ENCODE measurements at regions not wholly inside any gene's neighbourhood (a gene's known extent, or its start where the extent isn't known, plus 50 kb on each side); places are given as distances from the start of the nearest gene placed in this dataset.

- ATAC-seq (no peak), DNase-seq (no peak)
- no peak for TF ChIP-seq CTCF (IDR thresholded peaks at IDR 0.05)
- Histone ChIP-seq H3K9me3 (peaks cover 0 to 5% of the 10 kb centered on the region in 2 donors), H3K4me3 (no peak overlapping the region), H3K27ac (no peak overlapping the region), H3K36me3 (no peaks in the 10 kb centered on the region), H3K27me3 (no peaks in the 10 kb centered on the region), H3K4me1 (no peaks in the 10 kb centered on the region)
- intact Hi-C loops (cut with DNase I): no loop called here
Observed at GRCh38 chr22:48410536-48410935, 1417.1 kb downstream of the BRD1 start.

- Histone ChIP-seq H3K9me3 (peaks cover 0 to 5% of the 10 kb centered on the region in 2 donors), H3K27me3 (peaks cover 0 to 5% of the 10 kb centered on the region in 2 donors), H3K4me3 (no peak overlapping the region), H3K4me1 (no peaks in the 10 kb centered on the region), H3K27ac (no peak overlapping the region), H3K36me3 (no peaks in the 10 kb centered on the region)
- no peak for DNase-seq
- intact Hi-C loops (cut with DNase I): no loop called here
- no peak for ATAC-seq
- no peak for TF ChIP-seq CTCF (IDR thresholded peaks at IDR 0.05)
Observed at GRCh38 chr22:48407256-48407955, 1420.3 kb downstream of the BRD1 start.

GRCh38 chr22:48406161-48406560 lies 1421.5 kb downstream of the BRD1 start:
- DNase-seq (no peak), ATAC-seq (no peak)
- intact Hi-C loops (cut with DNase I): no loop called here
- Histone ChIP-seq H3K36me3 (no peaks in the 10 kb centered on the region), H3K27ac (no peak overlapping the region), H3K4me1 (no peaks in the 10 kb centered on the region), H3K9me3 (peaks cover 0 to 5% of the 10 kb centered on the region in 2 donors), H3K27me3 (peaks cover 0 to 5% of the 10 kb centered on the region in 2 donors), H3K4me3 (no peak overlapping the region)
- TF ChIP-seq CTCF (IDR thresholded peaks at IDR 0.05): no peak

GRCh38 chr22:48405741-48406140 lies 1421.9 kb downstream of the BRD1 start:
- no peaks in the 10 kb centered on the region for H3K4me1 ChIP-seq
- peaks cover 0 to 5% of the 10 kb centered on the region in 2 donors for H3K9me3 ChIP-seq
- peaks cover 0 to 5% of the 10 kb centered on the region in 2 donors for H3K27me3 ChIP-seq
- no peaks in the 10 kb centered on the region for H3K36me3 ChIP-seq
- no peak overlapping the region for H3K27ac ChIP-seq
- TF ChIP-seq CTCF (IDR thresholded peaks at IDR 0.05): no peak
- intact Hi-C loops (cut with DNase I): no loop called here
- no peak overlapping the region for H3K4me3 ChIP-seq
- DNase-seq (no peak), ATAC-seq (no peak)

- no peak for TF ChIP-seq CTCF (IDR thresholded peaks at IDR 0.05)
- intact Hi-C loops (cut with DNase I): no loop called here
- Histone ChIP-seq H3K4me1 (no peaks in the 10 kb centered on the region), H3K9me3 (peaks cover 0 to 5% of the 10 kb centered on the region in 2 donors), H3K27ac (no peak overlapping the region), H3K36me3 (no peaks in the 10 kb centered on the region), H3K27me3 (peaks cover 0 to 5% of the 10 kb centered on the region in 2 donors), H3K4me3 (no peak overlapping the region)
- DNase-seq (no peak), ATAC-seq (no peak)
Observed at GRCh38 chr22:48404801-48405447, 1422.7 kb downstream of the BRD1 start.

Data from left lung (tissue), 4 donors.